SK-N-MC (cell line): ENCODE measurements at regions not wholly inside any gene's neighbourhood (a gene's known extent, or its start where the extent isn't known, plus 50 kb on each side); places are given as distances from the start of the nearest gene placed in this dataset.

Experiments
- EZH2 ChIP-seq: fragments of 200-600 bp; sonication (generic); IDR thresholded peaks from one replicate; pipeline ENCODE4 v1.6.1; 2017; ENCODE audit warnings: antibody characterized with exemption
- POLR2AphosphoS5 ChIP-seq: IDR thresholded peaks from 2 replicates; pipeline ENCODE4 v1.6.1; 2012; ENCODE audit warnings: mild to moderate bottlenecking, low read depth, low read length, borderline replicate concordance

GRCh38 chr6:12570461-12571030 lies 146.0 kb upstream of the PHACTR1 start:
- TF ChIP-seq POLR2AphosphoS5 (no peak), EZH2 (no peak)
